ENCODE measurements at regions not wholly inside any gene's neighbourhood (a gene's known extent, or its start where the extent isn't known, plus 50 kb on each side); places are given as distances from the start of the nearest gene placed in this dataset.

DNA sequence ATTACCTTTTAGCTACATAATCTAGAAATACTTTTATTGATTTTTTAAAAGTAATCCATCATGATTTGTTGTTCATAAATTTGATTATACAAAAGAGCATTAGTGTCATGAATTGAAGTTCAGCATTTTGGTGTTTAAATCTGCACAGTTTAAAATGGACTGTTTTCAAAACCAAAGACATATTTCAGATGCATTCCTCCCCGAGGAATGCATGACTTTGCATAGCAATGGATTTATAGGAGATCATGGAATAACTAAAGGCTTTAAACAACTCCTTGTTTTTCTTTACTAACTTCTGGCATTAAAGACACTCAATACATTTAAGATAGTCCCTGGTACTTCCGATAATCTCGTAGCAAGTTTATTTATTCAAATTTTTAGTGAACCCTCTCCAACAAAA, 863.1 kb upstream of the TMPRSS15 start:
- no peak for DNase-seq

DNA sequence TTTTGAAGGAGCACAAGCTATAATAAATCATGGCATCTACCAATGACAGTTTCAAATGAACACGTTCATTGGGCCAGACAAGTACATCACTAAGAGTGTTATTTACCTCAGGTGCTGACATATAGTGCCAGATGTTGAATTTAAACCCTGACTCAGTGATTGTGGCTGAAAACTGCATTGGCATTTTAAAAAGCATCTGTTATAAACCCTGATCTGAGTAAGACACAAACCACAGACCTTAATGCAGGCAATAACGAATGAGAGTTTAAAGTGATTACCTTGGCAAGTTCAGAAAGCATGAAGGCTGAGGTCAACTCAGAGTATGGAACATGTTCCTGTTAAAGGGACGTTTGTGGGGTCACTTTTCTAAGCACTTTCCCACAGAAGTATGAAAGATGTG, 865.1 kb upstream of the TMPRSS15 start:
- no peak for DNase-seq

GRCh38 chr21:19275065-19275464, 871.5 kb upstream of the TMPRSS15 start:
- DNase-seq: no peak

DNA sequence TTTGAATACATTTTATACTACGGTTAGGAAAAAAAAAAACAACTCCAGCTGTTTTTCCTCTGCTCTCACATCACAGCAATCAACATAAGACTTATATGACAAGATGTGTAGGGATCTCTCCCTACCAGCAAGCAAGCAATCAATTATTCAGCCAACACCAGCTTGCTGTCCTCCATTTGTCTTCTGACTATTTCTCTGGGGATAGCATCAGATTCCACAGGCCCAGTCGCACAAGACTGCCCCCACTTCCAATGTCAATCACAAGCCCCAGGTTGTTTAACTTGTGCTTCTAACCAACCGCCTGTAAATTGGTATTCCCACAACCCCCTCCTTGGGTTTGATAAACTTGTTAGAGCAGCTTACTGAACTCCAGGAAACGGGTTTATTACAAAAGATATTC, 873.1 kb upstream of the TMPRSS15 start:
- DNase-seq: no peak

DNA sequence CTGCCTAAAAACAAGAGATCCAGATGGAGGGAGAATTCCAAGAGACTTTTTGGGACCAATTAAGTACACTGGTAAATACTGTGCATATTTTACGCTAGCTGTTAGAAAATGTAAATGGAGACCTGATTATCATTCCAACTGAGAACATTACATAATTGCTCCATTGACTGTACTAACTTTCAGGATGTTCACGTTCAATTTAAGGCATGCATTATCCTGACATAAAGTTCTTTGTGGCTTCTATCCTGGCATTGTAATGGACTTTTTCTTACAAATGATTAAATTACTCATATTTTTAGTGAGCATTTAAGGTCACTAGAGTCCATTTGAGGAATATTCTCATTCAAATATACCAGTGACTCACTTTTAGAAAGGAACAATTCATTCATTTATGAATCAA, 883.3 kb upstream of the TMPRSS15 start:
- DNase-seq: no peak

DNA sequence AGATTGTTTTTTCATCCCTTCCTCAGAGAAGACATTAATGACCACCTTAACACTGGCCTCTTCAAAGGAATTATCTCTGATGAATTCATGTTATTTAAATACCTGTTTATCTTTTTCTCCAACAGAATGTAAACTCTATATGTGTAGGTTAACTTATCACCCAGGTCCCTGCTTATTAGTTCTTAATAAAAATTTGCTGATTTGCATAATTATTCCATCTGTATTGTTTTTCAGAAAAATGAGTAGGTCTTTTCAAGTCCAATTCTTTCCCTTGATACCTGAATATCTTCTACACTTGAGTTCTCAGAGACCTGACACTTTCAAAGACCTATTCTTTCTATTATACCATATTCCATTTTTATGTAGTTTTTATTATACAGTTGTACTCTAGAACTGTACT, 886.7 kb upstream of the TMPRSS15 start:
- no peak for DNase-seq

DNA sequence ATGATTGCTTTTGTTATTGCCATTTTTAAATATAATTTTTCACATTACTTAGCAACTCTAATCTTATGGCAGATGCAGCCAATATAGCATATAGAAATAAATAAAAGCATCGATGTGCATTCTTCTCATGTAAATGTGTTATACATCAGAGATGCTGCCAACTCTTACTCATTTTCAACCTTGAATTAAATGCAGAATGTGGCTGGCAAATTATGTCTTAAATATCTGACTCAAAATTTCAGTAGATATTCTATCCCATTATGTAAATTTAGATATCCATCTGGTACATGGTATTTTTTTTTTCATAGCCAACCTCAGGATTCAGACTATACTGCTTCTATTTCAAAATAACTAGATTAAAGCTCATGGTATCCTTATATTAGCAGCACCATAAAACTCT, 916.7 kb upstream of the TMPRSS15 start:
- DNase-seq: no peak

DNA sequence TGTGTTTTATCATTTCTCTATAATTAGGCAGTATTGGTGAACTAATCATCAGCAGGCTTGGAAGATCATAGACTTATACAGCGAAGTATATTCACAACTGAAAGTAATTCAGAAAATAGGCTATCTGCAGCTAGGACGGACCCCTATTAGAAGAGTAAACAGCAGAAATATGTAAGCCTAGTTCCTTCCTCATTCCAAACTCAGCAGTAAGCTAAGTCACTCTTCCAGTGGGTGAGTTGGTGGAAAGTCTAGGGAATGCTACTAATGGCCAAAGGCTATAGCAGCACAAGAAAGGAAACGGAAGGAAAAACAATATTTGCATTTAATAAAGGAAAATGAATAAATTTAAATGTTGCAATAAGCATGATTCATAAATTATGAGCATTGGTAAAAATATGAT, 918.1 kb upstream of the TMPRSS15 start:
- DNase-seq: no peak

- DNase-seq: no peak
Measured at GRCh38 chr21:19322360-19322759, 918.8 kb upstream of the TMPRSS15 start.

DNA sequence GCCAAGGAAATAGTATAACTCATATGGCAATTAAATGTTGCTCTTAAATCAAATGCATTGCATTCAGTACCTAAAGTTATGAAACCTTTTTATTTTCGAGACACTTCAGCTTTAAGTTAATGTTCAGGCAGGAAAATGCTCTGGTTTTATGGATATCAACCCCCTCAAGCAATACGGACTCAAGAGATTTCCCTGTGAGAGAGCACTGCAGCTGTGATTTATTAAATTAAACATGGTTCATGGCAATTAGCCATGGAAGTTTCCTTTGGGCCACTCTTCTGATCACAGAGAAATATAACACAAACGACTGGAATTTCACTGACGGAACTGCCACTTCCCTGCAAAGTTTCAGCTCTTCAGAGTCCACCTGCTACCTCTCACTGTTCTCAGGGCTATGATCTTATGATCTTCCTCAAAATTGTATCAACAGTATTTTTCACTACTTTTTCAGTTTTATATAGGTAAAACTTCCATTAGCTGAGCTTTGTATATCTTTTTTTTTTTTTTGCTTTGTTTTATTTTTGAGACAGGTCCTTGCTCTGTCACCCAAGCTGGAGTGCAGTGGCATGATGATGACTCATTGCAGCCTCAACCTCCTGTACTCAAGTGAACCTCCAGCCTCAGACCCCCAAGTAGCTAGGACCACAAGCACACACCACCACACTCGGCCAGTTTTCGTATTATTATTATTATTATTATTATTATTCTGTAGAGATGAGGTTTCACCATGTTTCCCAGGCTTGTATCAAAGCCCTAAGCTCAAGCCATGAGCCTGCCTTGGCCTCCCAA, 923.1 kb upstream of the TMPRSS15 start:
- DNase-seq: no peak

GRCh38 chr21:19328954-19329353, 925.4 kb upstream of the TMPRSS15 start:
- no peak for DNase-seq

DNA sequence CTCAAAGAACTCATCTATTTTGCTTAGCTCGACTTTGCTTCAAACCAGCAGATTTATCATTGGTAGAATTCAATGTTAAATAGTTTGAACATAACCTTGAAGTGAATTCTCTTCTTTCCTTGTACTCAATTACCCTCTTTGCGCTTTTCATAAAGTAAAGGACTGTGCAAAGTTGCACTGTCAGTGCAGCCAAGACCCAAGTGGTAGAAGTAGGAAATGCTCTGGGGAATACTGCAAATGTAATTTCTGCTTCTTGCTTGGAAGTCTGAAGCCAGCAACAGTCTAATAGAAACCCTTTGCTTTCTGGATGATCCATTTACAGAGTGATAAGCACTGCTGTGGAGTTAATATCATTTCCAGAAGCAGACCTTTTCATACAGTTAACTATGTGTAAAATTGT, 936.7 kb upstream of the TMPRSS15 start:
- DNase-seq: no peak

GRCh38 chr21:19340954-19341353, 937.4 kb upstream of the TMPRSS15 start:
- no peak for DNase-seq

DNA sequence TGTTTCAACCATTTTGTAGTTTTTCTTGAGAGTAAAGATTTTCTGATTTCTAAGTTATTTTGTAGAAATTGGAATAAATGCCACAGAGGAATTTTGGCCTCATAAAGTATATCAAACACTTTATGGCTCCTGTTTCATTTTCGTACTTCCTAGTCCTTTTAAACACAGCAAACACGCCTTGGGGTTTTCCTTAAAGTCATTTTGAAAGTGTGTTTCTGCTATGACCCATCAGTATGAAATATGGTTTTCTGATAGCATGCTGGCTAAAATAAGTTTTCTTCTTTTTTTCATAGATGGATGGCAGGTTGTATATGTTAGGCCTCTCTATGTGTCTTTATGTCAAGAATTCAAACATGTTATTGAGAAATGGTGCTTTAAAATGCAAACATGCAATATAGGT, 940.1 kb upstream of the TMPRSS15 start:
- no peak for DNase-seq

DNA sequence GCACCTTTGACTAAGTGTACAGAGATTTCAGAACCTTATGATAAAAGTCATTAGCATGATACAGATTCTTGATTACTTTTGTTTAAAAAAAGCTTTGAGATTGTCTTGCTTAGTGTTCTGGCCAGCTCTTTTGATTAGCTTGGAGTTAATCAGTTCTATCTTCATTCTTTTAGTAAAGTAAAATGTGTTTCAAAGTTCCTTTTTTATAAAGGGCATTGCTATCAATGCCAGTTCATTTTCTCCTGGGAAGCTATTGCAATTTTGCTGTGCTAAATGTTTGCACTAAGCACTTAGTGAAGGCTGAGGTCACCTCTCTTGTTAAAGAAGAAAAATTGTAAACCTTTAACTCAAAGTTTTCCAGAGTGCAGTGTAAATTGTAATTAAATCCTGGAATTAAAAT, 946.7 kb upstream of the TMPRSS15 start:
- DNase-seq: no peak

GRCh38 chr21:19353256-19353655, 949.7 kb upstream of the TMPRSS15 start:
- DNase-seq: no peak

- DNase-seq: no peak
Measured at GRCh38 chr21:19368944-19369343, 965.4 kb upstream of the TMPRSS15 start.

- no peak for DNase-seq
Measured at GRCh38 chr21:19392390-19392789, 988.8 kb upstream of the TMPRSS15 start.

GRCh38 chr21:19400223-19400770, 996.7 kb upstream of the TMPRSS15 start:
- DNase-seq: no peak

DNA sequence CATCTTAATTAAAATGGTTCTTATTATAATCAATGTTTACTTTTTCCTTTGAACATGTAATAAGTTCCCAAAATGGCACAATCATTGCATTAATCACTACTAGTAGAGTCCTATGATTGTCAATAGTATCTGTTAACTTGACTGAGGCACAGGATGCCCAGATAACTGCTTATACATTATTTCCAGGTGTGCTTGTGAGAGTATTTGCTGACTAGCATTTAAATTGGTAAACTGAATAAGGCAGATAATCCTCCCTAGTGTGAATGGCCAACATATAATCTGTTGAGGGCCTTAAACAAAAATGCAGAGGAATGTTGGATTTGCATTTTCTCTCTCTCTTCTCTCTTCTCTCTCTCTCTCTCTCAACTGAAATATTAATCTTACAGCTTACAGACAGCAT, 999.3 kb upstream of the TMPRSS15 start:
- DNase-seq: no peak

DNA sequence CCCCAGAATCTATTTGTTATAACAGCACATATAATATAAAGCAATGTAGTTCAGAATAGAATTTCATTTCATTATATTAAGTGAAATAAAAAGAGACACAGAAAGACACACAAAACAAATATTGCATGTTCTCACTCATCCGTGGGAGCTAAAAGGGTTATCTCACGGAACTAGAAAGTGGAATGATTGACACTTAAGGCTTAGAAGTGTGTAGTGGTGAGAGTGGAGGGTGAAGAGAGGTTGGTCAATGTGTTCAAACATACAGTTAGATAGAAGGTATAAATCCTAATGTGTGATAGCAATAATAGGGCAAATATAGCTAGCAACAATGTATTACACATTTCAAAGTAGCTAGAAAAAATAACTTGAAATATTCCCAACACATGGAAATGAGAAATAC, 1001.7 kb upstream of the TMPRSS15 start:
- DNase-seq: no peak

- DNase-seq: no peak
Measured at GRCh38 chr21:19420565-19420964, 1017.0 kb upstream of the TMPRSS15 start.

- no peak for DNase-seq
Measured at GRCh38 chr21:19433623-19434022, 1030.0 kb upstream of the TMPRSS15 start.

DNA sequence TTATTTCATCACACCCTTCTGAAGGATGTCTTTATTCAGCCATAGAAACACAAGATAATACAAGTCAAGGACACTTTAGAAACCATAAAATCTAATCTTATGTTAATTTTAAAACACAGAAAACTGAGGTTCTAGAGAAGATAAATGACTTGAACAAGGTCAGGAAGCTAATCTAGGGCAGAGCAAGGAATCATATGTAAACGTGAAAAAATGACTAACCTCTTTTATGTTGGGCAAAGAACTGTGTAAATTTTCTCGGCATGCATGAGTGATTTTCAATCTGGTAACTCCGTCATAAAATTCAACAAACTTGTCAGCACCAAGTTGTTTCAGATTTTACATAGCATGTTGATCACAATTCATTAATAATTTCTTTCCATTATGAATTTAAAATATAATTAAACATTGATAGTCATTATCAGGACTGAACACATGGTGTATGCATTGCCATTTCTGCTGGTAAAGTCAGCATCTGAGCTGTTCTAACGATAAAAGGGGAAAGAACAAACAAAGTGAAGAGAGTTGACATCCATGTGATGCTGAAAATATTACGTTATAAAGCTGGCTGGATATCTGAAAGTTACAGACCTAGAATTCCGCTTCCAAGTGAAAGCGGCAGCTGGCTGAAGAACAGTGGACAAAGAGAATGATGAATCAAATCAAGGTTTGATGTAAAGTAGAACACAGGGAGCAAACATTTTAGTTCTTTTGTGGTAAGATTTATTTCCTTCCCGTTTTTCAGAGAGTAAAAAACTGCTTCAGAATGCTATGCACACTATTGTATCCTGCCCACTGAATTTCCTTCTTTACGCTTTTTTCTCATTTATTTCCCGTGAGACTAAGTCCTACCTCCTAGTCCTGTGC, 1037.4 kb upstream of the TMPRSS15 start:
- no peak for DNase-seq
